NB4 (cell line): ENCODE measurements at regions not wholly inside any gene's neighbourhood (a gene's known extent, or its start where the extent isn't known, plus 50 kb on each side); places are given as distances from the start of the nearest gene placed in this dataset.

ENCODE experiments used
- DNase-seq: peaks from one replicate; pipeline ENCODE4 v3.0.0; 2010; ENCODE audit warnings: low read depth
- H3K4me3 ChIP-seq: one replicate; pipeline ENCODE4 v1.5.1; 2011; ENCODE audit warnings: mild to moderate bottlenecking, low read depth, low read length, moderate library complexity
- CTCF ChIP-seq: IDR thresholded peaks from one replicate; pipeline ENCODE4 v1.5.1; 2012; ENCODE audit warnings: low read depth, low read length
- MAX ChIP-seq: IDR thresholded peaks from 2 replicates; pipeline ENCODE4 v1.6.1; 2011; ENCODE audit warnings: low read depth, low read length
- MYC ChIP-seq: IDR thresholded peaks from 2 replicates; pipeline ENCODE4 v1.6.1; 2011; ENCODE audit warnings: low read depth, low read length
- POLR2A ChIP-seq: IDR thresholded peaks from 2 replicates; pipeline ENCODE4 v1.6.1; 2011; ENCODE audit warnings: mild to moderate bottlenecking; ENCODE audit not compliant: insufficient read length; ENCODE audit errors: extremely low read depth

DNA sequence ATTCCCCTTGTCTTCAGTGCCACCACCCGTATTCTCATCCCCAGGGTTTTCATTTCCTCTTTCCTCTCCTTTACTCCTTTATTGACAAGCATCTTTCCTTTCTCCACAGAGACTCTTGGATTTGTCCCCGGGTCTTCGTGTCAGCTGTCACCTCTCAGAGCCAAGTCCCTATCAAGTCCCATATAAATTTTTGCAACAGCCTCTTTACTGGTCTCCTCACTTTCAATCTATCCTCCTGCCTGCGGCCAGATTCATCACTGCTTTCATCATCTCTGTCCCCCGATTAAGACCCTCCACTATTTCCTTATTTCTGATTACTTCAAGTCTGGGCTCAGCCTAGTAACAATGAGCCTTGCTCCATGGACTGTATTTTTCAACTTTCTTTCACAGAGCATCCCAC is 113.8 kb downstream of the CTAGE1 start:
- DNase-seq = no peak
- TF ChIP-seq MYC (no peak), CTCF (no peak), POLR2A (no peak), MAX (no peak)
- H3K4me3 ChIP-seq = no peak overlapping the region

- peak overlapping the region; percentile 53 for H3K4me3 ChIP-seq
- peak; percentile 95 for DNase-seq
- TF ChIP-seq CTCF (no peak), MAX (peak; percentile 35; the same call in 1 of the 2 replicates)
These were observed 115.6 kb downstream of the CTAGE1 start for GRCh38 chr18:22302144-22302543.

DNA sequence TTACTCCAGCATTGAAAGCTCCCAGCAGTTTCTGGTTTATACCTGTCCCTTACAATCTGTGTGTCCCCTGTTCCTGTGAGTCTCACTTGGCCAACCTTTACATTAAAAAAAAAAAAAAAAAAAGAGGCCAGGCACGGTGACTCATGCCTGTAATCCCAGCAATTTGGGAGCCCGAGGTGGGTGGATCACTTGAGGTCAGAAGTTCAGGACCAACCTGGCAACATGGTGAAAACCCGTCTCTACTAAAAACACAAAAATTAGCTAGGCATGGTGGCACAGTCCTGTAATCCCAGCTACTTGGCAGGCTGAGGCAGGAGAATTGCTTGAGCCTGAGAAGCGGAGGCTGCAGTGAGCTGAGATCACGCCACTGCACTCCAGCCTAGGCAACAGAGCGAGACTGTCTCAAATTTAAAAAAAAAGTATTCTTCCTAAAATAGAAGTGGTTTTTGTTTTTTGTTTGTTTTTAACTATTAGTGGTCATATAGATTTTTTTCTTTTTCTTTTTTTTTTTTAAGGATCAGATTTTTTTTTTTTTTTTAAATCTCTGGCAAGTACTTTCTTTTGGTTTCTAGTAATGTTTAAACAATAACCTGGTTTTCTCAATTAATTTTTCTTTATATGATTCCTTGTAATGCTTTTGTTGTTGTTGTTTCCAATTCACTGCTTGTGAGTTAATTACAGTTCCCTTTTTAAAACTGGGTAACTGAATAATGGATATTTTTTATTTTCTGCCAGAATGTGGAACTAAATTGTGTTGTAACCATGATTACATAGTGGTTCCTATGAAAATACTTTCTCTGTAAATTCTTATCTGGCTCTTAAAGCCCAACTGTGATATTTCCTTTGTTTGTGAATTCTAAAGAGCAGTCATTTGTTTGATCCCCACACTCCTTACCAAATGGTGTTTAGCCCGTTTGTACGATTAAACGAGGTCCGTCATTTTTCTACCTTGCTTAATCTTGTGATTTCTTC is 116.8 kb downstream of the CTAGE1 start:
- peak overlapping the region; percentile 53 for H3K4me3 ChIP-seq
- DNase-seq = peak; percentile 50
- TF ChIP-seq POLR2A = no peak
- no peak for TF ChIP-seq CTCF
- no peak for TF ChIP-seq MAX
- no peak for TF ChIP-seq MYC

- no peak overlapping the region for H3K4me3 ChIP-seq
- no peak for DNase-seq
- no peak for TF ChIP-seq CTCF
- TF ChIP-seq POLR2A = no peak
- no peak for TF ChIP-seq MAX
- no peak for TF ChIP-seq MYC
These were observed 120.7 kb downstream of the CTAGE1 start for GRCh38 chr18:22297008-22297407.

DNA sequence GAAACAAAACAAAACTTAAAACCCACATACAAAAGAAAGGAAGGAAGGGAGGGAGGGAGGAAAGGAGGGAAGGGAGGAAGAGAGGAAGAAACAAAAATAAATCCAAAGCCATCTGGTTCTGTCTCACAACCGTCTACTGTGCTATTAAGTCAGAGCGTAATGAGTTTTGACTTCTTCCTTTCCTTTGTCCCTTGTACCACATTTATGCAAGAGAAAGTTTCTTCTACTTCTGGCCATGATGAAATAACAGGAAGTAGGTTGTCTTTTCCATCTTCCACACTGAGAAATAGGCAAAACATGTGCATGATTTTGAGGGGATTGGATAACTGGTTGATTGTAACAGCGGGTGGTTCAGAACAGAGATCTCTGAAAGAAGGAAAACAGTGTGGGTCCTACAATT is 121.4 kb downstream of the CTAGE1 start:
- peak; percentile 15 for DNase-seq
- TF ChIP-seq MYC (no peak), MAX (no peak), CTCF (no peak), POLR2A (no peak)
- H3K4me3 ChIP-seq = no peak overlapping the region
